Panc1 (cell line): ENCODE measurements at regions not wholly inside any gene's neighbourhood (a gene's known extent, or its start where the extent isn't known, plus 50 kb on each side); places are given as distances from the start of the nearest gene placed in this dataset.

Experiments used
- ATAC-seq: fragments of 200-7000 bp; cut with Tn5 transposase; 2 replicates; pipeline ENCODE4 v1.9.1; 2020; ENCODE audit warnings: mild to moderate bottlenecking, moderate library complexity
- BruUV-seq: library from RNA; stranded (reverse); fragments of 400-500 nt; replicated peaks from 2 replicates; lab custom pipeline; 2021; lab: Mats Ljungman, UMichigan
- CTCF ChIA-PET: fragments of 300-600 bp; sonication (Branson Sonifier 250); formaldehyde crosslinking; loops from one replicate; lab custom pipeline; 2022; ENCODE audit warnings: antibody characterized with exemption; lab: Charles Lee
- POLR2A ChIA-PET: fragments of 300-600 bp; sonication (Branson Sonifier 250); formaldehyde crosslinking; loops from one replicate; lab custom pipeline; 2022; ENCODE audit warnings: antibody characterized with exemption; lab: Charles Lee
- DNase-seq: peaks from one replicate; pipeline ENCODE4 v3.0.0-alpha.2; 2010; ENCODE audit warnings: low read depth, low spot score
- H3K27ac ChIP-seq: 2 replicates; pipeline ENCODE4 v1.5.1; 2011; ENCODE audit warnings: mild to moderate bottlenecking, low read length, inconsistent platforms
- H3K27me3 ChIP-seq: fragments of 200-500 bp; sonication (Bioruptor generic); 2 replicates; pipeline ENCODE4 v1.6.0; 2014; ENCODE audit warnings: low read length, inconsistent platforms; ENCODE audit not compliant: control insufficient read depth, insufficient read depth
- H3K36me3 ChIP-seq: fragments of 200-500 bp; sonication (Bioruptor generic); 2 replicates; pipeline ENCODE4 v1.5.1; 2014; ENCODE audit warnings: inconsistent platforms, mild to moderate bottlenecking, low read length, moderate library complexity; ENCODE audit not compliant: control insufficient read depth, insufficient read depth
- H3K4me1 ChIP-seq: 2 replicates; pipeline ENCODE4 v1.5.1; 2011; ENCODE audit warnings: inconsistent platforms, mild to moderate bottlenecking, low read length, moderate library complexity; ENCODE audit not compliant: control insufficient read depth, insufficient read depth
- H3K4me3 ChIP-seq, 2 experiments: 2 replicates each; pipeline ENCODE4 v1.5.1; 2011 to 2012; ENCODE audit warnings: low read depth in 2 of 2, low read length in 2 of 2, mild to moderate bottlenecking in 2 of 2, inconsistent platforms in 1 of 2, moderate library complexity in 1 of 2
- H3K9me3 ChIP-seq: fragments of 200-500 bp; sonication (Bioruptor generic); 2 replicates; pipeline ENCODE4 v1.5.1; 2014; ENCODE audit warnings: low read depth, mild to moderate bottlenecking, inconsistent platforms, low read length, moderate library complexity; ENCODE audit not compliant: control insufficient read depth, insufficient read depth
- CTCF ChIP-seq: fragments of 450-650 bp; IDR thresholded peaks from 2 replicates; pipeline ENCODE4 v1.5.1; 2017; ENCODE audit warnings: mild to moderate bottlenecking
- POLR2AphosphoS5 ChIP-seq: IDR thresholded peaks from 2 replicates; pipeline ENCODE4 v1.6.1; 2012; ENCODE audit warnings: mild to moderate bottlenecking, low read depth, low read length, moderate library complexity
- REST ChIP-seq, 2 experiments: IDR thresholded peaks; 2 replicates each; pipeline ENCODE4 v1.6.1; 2011 to 2012; ENCODE audit warnings: low read depth in 2 of 2, control low read depth in 1 of 2, low read length in 1 of 2, mild to moderate bottlenecking in 1 of 2, moderate library complexity in 1 of 2; ENCODE audit not compliant: insufficient read depth in 1 of 2
- SIN3A ChIP-seq: IDR thresholded peaks from 2 replicates; pipeline ENCODE4 v1.6.1; 2012; ENCODE audit warnings: low read depth, mild to moderate bottlenecking, low read length, moderate library complexity, borderline replicate concordance; ENCODE audit not compliant: insufficient read depth
- TCF7L2 ChIP-seq: IDR thresholded peaks from 2 replicates; pipeline ENCODE4 v1.6.1; 2011; ENCODE audit warnings: mild to moderate bottlenecking, low read depth, low read length, inconsistent platforms
- in situ Hi-C: cut with HindIII; loops from 2 replicates; pipeline ENCODE4 v1.10.0; 2016; ENCODE audit warnings: low sequenced_read_pairs, low pct_unique_long_range_greater_than_20kb
- intact Hi-C: fragments of 100-400 bp; cut with micrococcal nuclease; formaldehyde crosslinking; loops from one replicate; pipeline ENCODE4 v1.10.0; 2022; ENCODE audit not compliant: unreplicated experiment

- H3K9me3 ChIP-seq: no peaks in the 10 kb centered on the region
- intact Hi-C loops (no loop called here), in situ Hi-C loops (no loop called here)
- H3K4me1 ChIP-seq: no peaks in the 10 kb centered on the region
- no peak overlapping the region for H3K4me3 ChIP-seq
- TF ChIP-seq TCF7L2 (no peak), POLR2AphosphoS5 (no peak), SIN3A (no peak), CTCF (no peak), REST (IDR thresholded peaks at IDR 0.05; ENCODE audit: insufficient read depth in 1 of 2, low read depth in 2 of 2, low read length in 1 of 2) (no peak)
- no peak for DNase-seq
- no peaks in the 10 kb centered on the region for H3K36me3 ChIP-seq
- ATAC-seq: no peak
- H3K27ac ChIP-seq: no peak overlapping the region
- CTCF ChIA-PET: no interaction called here
- POLR2A ChIA-PET: interaction anchor here (0.7 kb wide), 1 partner anchor 316 kb away, joined by 5 read pairs; no protein-coding TSS in a partner anchor
- no peaks in the 10 kb centered on the region for H3K27me3 ChIP-seq
- no TSS peak for BruUV-seq
These were observed 68.9 kb upstream of the CAB39 start for GRCh38 chr2:230643576-230644291.

- no TSS peak for BruUV-seq
- POLR2A ChIA-PET: interaction anchor here (0.7 kb wide), 1 partner anchor 317 kb away, joined by 5 read pairs; no protein-coding TSS in a partner anchor
- CTCF ChIA-PET: no interaction called here
- TF ChIP-seq SIN3A (no peak), CTCF (no peak), TCF7L2 (no peak), REST (IDR thresholded peaks at IDR 0.05; ENCODE audit: insufficient read depth in 1 of 2, low read depth in 2 of 2, low read length in 1 of 2) (no peak), POLR2AphosphoS5 (no peak)
- intact Hi-C loops (no loop called here), in situ Hi-C loops (no loop called here)
- Histone ChIP-seq H3K4me1 (no peaks in the 10 kb centered on the region), H3K4me3 (no peak overlapping the region), H3K27ac (no peak overlapping the region), H3K27me3 (no peaks in the 10 kb centered on the region), H3K36me3 (no peaks in the 10 kb centered on the region), H3K9me3 (no peaks in the 10 kb centered on the region)
- ATAC-seq: no peak
- DNase-seq: no peak
These were observed 68.2 kb upstream of the CAB39 start for GRCh38 chr2:230644356-230644935.
